ENCODE measurements at regions not wholly inside any gene's neighbourhood (a gene's known extent, or its start where the extent isn't known, plus 50 kb on each side); places are given as distances from the start of the nearest gene placed in this dataset.

- CTCF ChIA-PET = interaction anchor here (2.5 kb wide), 1 partner anchor 1165 kb away, joined by 12 read pairs; no protein-coding TSS in a partner anchor
- Histone ChIP-seq H3K9me3 (ENCODE audit: control insufficient read depth in 1 of 2, insufficient read depth in 1 of 2, low read depth in 1 of 2, low read length in 2 of 2) (no peaks in the 10 kb centered on the region), H4K20me1 (ENCODE audit: insufficient read depth) (no peaks in the 10 kb centered on the region), H3K4me1 (ENCODE audit: control insufficient read depth in 1 of 2, insufficient read depth in 2 of 2, low read length in 2 of 2) (no peaks in the 10 kb centered on the region), H3K27ac (ENCODE audit: low read depth, low read length) (no peak overlapping the region), H3K4me3 (replicated peaks in 1 of 2; ENCODE audit: low read depth in 1 of 2, low read length in 2 of 2) (no peak overlapping the region), H2AFZ (ENCODE audit: low read depth, low read length, poor library complexity, severe bottlenecking) (no peak overlapping the region), H3K4me2 (ENCODE audit: low read length) (no peak overlapping the region), H3K36me3 (ENCODE audit: control insufficient read depth in 1 of 2, insufficient read depth in 2 of 2, low read length in 2 of 2) (no peaks in the 10 kb centered on the region), H3K27me3 (ENCODE audit: insufficient read depth, low read length) (no peaks in the 10 kb centered on the region), H3K9ac (ENCODE audit: low read length) (no peak overlapping the region), H3K9me2 (ENCODE audit: insufficient read depth) (no peaks in the 10 kb centered on the region), H3K79me2 (ENCODE audit: insufficient read depth, low read length) (no peaks in the 10 kb centered on the region)
- RAD21 ChIA-PET (ENCODE audit: low non-redundant PET in 1 of 2, low total read pairs in 2 of 2, uncharacterized antibody in 2 of 2, unreplicated experiment in 2 of 2) = no interaction called here
- no peak for TF ChIP-seq SIN3A (IDR thresholded peaks at IDR 0.05; ENCODE audit: low read depth)
- BruUV-seq (replicated peaks) = no TSS peak
- no peak for ATAC-seq
- no peak for DNase-seq (ENCODE audit: low read depth, low spot score)
- POLR2A ChIA-PET = no interaction called here
- intact Hi-C loops (cut with micrococcal nuclease) = loop anchor here (1.0 to 2.0 kb wide), 5 partner anchors 92 to 1165 kb away; no protein-coding TSS in a partner anchor
Measured at GRCh38 chr7:47087866-47088265, 494.0 kb downstream of the TNS3 start.

DNA sequence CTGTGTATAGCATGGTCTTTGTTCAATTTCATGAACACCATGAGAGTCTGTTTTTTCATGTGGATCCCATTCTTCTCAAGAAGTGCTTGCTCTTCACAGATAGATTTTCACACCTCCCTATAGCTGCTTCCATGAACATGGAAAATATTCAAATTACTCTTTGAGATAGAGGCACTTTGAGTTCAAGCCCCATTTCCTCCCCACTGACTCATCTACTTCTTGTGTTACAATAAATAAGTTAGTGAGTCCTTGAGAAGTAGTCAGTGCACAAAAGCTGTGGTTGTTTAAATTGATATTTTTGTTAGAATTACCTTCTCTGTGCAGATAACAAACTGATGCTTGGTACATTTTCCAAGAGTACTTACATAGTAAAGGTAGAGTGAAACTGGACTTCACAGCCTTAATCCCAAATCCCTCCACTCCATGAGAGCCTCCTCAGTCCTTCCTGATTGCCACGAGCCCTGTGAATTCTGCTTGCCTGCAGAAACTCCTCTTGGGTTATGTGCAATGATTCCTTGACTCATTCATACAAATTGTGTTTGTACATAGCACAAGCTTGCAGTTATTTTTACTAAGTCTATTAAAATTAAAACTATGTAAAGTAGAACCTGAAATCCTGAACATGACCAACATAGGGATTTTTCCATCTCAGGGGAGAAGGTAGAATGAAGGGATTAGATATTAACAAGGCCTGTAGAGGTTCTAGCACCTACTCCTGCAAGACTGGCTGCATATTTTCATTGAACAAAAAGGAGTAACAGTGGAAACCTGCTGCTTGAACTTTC lies 496.2 kb downstream of the TNS3 start:
- H3K9me2 ChIP-seq (ENCODE audit: insufficient read depth) = no peaks in the 10 kb centered on the region
- POLR2A ChIA-PET = no interaction called here
- no TSS peak for BruUV-seq (replicated peaks)
- TF ChIP-seq ZNF274 (IDR thresholded peaks at IDR 0.05; ENCODE audit: low read depth, low read length) (no peak), ZFX (IDR thresholded peaks at IDR 0.05) (no peak), JUND (IDR thresholded peaks at IDR 0.05) (no peak), SIN3A (IDR thresholded peaks at IDR 0.05; ENCODE audit: low read depth) (no peak), CEBPB (IDR thresholded peaks at IDR 0.05; ENCODE audit: low read depth) (no peak), SRF (IDR thresholded peaks at IDR 0.05; ENCODE audit: low read depth) (no peak), POLR2AphosphoS5 (IDR thresholded peaks at IDR 0.05; ENCODE audit: low read depth, low read length) (no peak), TCF7L2 (IDR thresholded peaks at IDR 0.05; ENCODE audit: borderline replicate concordance, extremely low read depth, insufficient read depth, insufficient read length) (no peak), SP1 (IDR thresholded peaks at IDR 0.05; ENCODE audit: low read depth) (no peak), EZH2phosphoT487 (IDR thresholded peaks at IDR 0.05; ENCODE audit: borderline replicate concordance) (no peak), MAX (IDR thresholded peaks at IDR 0.05) (no peak), CBX3 (IDR thresholded peaks at IDR 0.05; ENCODE audit: low read depth) (no peak), EZH2 (IDR thresholded peaks at IDR 0.05) (no peak), FOSL1 (IDR thresholded peaks at IDR 0.05; ENCODE audit: low read depth) (no peak), EGR1 (IDR thresholded peaks at IDR 0.05; ENCODE audit: low read depth) (no peak), ATF3 (IDR thresholded peaks at IDR 0.05) (no peak), YY1 (IDR thresholded peaks at IDR 0.05; ENCODE audit: extremely low read depth, insufficient replicate concordance, low read depth, low read length) (no peak), POLR2A (IDR thresholded peaks at IDR 0.05; ENCODE audit: borderline replicate concordance, extremely low read depth, insufficient read depth, insufficient read length) (no peak)
- TF ChIP-seq, protein P1, sequence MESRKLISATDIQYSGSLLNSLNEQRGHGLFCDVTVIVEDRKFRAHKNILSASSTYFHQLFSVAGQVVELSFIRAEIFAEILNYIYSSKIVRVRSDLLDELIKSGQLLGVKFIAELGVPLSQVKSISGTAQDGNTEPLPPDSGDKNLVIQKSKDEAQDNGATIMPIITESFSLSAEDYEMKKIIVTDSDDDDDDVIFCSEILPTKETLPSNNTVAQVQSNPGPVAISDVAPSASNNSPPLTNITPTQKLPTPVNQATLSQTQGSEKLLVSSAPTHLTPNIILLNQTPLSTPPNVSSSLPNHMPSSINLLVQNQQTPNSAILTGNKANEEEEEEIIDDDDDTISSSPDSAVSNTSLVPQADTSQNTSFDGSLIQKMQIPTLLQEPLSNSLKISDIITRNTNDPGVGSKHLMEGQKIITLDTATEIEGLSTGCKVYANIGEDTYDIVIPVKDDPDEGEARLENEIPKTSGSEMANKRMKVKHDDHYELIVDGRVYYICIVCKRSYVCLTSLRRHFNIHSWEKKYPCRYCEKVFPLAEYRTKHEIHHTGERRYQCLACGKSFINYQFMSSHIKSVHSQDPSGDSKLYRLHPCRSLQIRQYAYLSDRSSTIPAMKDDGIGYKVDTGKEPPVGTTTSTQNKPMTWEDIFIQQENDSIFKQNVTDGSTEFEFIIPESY (IDR thresholded peaks at IDR 0.05; ENCODE audit: extremely low read depth, insufficient replicate concordance, low read length) = no peak
- no peaks in the 10 kb centered on the region for H3K4me1 ChIP-seq (ENCODE audit: control insufficient read depth in 1 of 2, insufficient read depth in 2 of 2, low read length in 2 of 2)
- H3K27ac ChIP-seq (ENCODE audit: low read depth, low read length) = no peak overlapping the region
- intact Hi-C loops (cut with micrococcal nuclease) = no loop called here
- no peak for ATAC-seq
- CTCF ChIA-PET = no interaction called here
- H3K9ac ChIP-seq (ENCODE audit: low read length) = no peak overlapping the region
- RAD21 ChIA-PET (ENCODE audit: low non-redundant PET in 1 of 2, low total read pairs in 2 of 2, uncharacterized antibody in 2 of 2, unreplicated experiment in 2 of 2) = no interaction called here
- no peaks in the 10 kb centered on the region for H3K9me3 ChIP-seq (ENCODE audit: control insufficient read depth in 1 of 2, insufficient read depth in 1 of 2, low read depth in 1 of 2, low read length in 2 of 2)
- no peak overlapping the region for H3K4me3 ChIP-seq (replicated peaks in 1 of 2; ENCODE audit: low read depth in 1 of 2, low read length in 2 of 2)
- no peaks in the 10 kb centered on the region for H3K79me2 ChIP-seq (ENCODE audit: insufficient read depth, low read length)
- H3K27me3 ChIP-seq (ENCODE audit: insufficient read depth, low read length) = no peaks in the 10 kb centered on the region
- no peak overlapping the region for H3K4me2 ChIP-seq (ENCODE audit: low read length)
- no peak overlapping the region for H2AFZ ChIP-seq (ENCODE audit: low read depth, low read length, poor library complexity, severe bottlenecking)
- no peak for DNase-seq (ENCODE audit: low read depth, low spot score)
- H4K20me1 ChIP-seq (ENCODE audit: insufficient read depth) = no peaks in the 10 kb centered on the region
- H3K36me3 ChIP-seq (ENCODE audit: control insufficient read depth in 1 of 2, insufficient read depth in 2 of 2, low read length in 2 of 2) = no peaks in the 10 kb centered on the region
